ENCODE measurements at regions not wholly inside any gene's neighbourhood (a gene's known extent, or its start where the extent isn't known, plus 50 kb on each side); places are given as distances from the start of the nearest gene placed in this dataset.

DNA sequence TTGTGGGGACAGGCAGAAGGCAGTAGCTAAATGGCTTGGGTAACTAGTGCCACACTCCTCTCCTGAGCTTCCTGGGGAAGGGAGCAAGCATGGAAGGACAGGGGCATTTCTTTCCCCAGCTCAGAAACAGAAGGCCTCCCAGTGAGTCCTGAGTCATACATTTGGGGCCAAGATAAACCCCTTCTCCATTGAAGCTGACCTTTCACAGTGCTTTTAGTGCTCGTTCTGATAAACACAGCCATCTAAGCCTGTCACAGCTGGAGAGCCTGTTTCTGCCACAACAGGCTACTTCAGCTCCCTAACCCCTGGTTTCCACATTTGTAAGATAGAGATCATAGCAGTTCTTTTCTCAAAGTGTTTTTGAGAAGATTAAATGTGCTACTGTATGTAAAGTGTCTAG lies 374.0 kb downstream of the LMX1A start:
- intact Hi-C loops (cut with DNase I): loop anchor here (10.0 kb wide), 1 partner anchor 62 kb away; no protein-coding TSS in a partner anchor
- peak overlapping the region in 3 of 4 donors; percentile 7 to 32 (median 30) for H3K27ac ChIP-seq
- H3K4me1 ChIP-seq: peaks cover 0 to 54% (median 35%) of the 10 kb centered on the region in 4 donors
- DNase-seq: no peak
- no peaks in the 10 kb centered on the region for H3K9me3 ChIP-seq
- TF ChIP-seq EP300 (IDR thresholded peaks at IDR 0.05) (no peak), POLR2AphosphoS5 (IDR thresholded peaks at IDR 0.05) (no peak), POLR2A (IDR thresholded peaks at IDR 0.05) (no peak)
- TF ChIP-seq, protein P1, sequence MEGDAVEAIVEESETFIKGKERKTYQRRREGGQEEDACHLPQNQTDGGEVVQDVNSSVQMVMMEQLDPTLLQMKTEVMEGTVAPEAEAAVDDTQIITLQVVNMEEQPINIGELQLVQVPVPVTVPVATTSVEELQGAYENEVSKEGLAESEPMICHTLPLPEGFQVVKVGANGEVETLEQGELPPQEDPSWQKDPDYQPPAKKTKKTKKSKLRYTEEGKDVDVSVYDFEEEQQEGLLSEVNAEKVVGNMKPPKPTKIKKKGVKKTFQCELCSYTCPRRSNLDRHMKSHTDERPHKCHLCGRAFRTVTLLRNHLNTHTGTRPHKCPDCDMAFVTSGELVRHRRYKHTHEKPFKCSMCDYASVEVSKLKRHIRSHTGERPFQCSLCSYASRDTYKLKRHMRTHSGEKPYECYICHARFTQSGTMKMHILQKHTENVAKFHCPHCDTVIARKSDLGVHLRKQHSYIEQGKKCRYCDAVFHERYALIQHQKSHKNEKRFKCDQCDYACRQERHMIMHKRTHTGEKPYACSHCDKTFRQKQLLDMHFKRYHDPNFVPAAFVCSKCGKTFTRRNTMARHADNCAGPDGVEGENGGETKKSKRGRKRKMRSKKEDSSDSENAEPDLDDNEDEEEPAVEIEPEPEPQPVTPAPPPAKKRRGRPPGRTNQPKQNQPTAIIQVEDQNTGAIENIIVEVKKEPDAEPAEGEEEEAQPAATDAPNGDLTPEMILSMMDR (IDR thresholded peaks at IDR 0.05): no peak
- H3K27me3 ChIP-seq: no peaks in the 10 kb centered on the region
- no peaks in the 10 kb centered on the region for H3K36me3 ChIP-seq
- WGBS, 2 donors: 18 to 50% methylated on average over 1 of the region's 1 CpG
- no peak overlapping the region for H3K4me3 ChIP-seq

DNA sequence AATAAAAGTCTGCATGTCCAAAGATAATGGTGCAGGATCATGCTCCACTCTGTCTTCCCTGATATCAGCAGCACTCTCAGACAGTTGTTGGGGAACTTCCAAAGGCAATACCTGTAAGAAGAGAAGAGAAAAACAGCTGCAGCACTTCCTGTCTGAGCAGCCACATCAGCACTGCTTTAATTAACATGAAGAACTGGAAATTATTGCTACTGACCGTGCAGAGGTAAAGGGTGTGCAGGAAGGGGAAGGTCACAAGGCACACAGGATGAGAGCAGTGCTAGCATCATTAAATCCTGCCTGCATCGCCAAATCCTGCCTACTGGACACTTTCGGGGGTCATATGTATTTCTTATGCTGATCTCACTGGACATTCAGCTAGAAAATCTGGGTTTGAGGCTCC lies 379.0 kb downstream of the LMX1A start:
- Histone ChIP-seq H3K9me3 (no peaks in the 10 kb centered on the region), H3K27ac (no peak overlapping the region), H3K4me1 (peaks cover 0 to 40% (median 22%) of the 10 kb centered on the region in 4 donors), H3K36me3 (no peaks in the 10 kb centered on the region), H3K27me3 (no peaks in the 10 kb centered on the region), H3K4me3 (no peak overlapping the region)
- no peak for TF ChIP-seq POLR2A (IDR thresholded peaks at IDR 0.05)
- TF ChIP-seq EP300 (IDR thresholded peaks at IDR 0.05): no peak
- TF ChIP-seq, protein P1 (IDR thresholded peaks at IDR 0.05): no peak
- TF ChIP-seq POLR2AphosphoS5 (IDR thresholded peaks at IDR 0.05): no peak
- intact Hi-C loops (cut with DNase I): no loop called here
- 60 to 75% methylated on average over 3 of the region's 3 CpGs for WGBS, 2 donors
- no peak for DNase-seq

DNA sequence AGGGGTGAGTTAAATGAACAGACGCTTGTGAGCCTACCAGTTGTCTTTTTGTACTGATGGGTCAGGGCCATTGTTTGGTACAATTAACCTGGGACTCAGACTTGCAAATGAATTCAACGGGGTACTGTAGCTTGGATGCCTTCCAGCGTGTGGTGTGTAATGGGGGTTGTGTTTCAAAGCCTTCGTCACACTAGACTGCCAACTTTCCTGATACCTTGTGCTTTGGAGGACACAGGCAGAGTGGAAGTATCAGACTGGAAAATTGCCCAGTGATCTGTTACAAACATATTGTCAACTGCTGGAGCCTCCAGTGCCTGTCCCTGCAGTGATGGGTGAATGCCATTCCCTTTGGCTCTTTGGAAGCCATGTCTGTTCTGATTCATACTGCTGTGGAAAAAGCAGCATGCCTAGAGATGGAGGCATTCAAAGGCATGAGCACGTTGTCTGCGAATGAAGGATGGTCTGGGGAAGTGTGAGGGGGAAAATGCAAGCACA lies 384.5 kb downstream of the LMX1A start:
- 81 to 91% methylated on average over 6 of the region's 6 CpGs for WGBS, 2 donors
- DNase-seq: no peak
- Histone ChIP-seq H3K4me3 (no peak overlapping the region), H3K27ac (no peak overlapping the region), H3K4me1 (no peaks in the 10 kb centered on the region), H3K9me3 (no peaks in the 10 kb centered on the region), H3K27me3 (no peaks in the 10 kb centered on the region), H3K36me3 (no peaks in the 10 kb centered on the region)
- no peak for TF ChIP-seq POLR2A (IDR thresholded peaks at IDR 0.05)
- no peak for TF ChIP-seq EP300 (IDR thresholded peaks at IDR 0.05)
- TF ChIP-seq, protein P1 (IDR thresholded peaks at IDR 0.05): no peak
- TF ChIP-seq POLR2AphosphoS5 (IDR thresholded peaks at IDR 0.05): no peak
- intact Hi-C loops (cut with DNase I): no loop called here

DNA sequence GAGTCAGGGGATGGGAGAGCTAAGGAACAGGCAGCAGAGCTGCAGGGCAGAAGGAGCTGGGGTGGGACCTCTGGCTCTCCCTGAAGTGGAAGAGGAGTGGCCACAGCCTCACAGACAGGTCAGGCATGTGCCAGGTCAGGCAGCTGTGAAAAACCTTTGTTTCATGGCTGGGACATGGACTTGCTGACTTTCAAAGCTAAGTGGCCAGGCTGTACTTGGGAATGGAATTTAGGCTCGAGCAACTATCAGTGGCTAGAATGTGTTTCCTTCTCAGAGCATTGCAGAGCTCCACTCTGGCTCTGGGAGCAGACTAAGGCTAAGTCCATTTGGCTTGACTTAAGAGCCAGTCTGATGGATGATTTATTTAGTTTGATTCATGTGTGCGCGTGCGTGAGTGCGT lies 385.1 kb downstream of the LMX1A start:
- H3K4me1 ChIP-seq: no peaks in the 10 kb centered on the region
- no peak for DNase-seq
- H3K36me3 ChIP-seq: no peaks in the 10 kb centered on the region
- no peak overlapping the region for H3K27ac ChIP-seq
- H3K27me3 ChIP-seq: no peaks in the 10 kb centered on the region
- H3K4me3 ChIP-seq: no peak overlapping the region
- 89 to 92% methylated on average over 5 of the region's 5 CpGs for WGBS, 2 donors
- intact Hi-C loops (cut with DNase I): no loop called here
- TF ChIP-seq POLR2A (IDR thresholded peaks at IDR 0.05) (no peak), POLR2AphosphoS5 (IDR thresholded peaks at IDR 0.05) (no peak), EP300 (IDR thresholded peaks at IDR 0.05) (no peak)
- TF ChIP-seq, protein P1 (IDR thresholded peaks at IDR 0.05): no peak
- H3K9me3 ChIP-seq: no peaks in the 10 kb centered on the region

DNA sequence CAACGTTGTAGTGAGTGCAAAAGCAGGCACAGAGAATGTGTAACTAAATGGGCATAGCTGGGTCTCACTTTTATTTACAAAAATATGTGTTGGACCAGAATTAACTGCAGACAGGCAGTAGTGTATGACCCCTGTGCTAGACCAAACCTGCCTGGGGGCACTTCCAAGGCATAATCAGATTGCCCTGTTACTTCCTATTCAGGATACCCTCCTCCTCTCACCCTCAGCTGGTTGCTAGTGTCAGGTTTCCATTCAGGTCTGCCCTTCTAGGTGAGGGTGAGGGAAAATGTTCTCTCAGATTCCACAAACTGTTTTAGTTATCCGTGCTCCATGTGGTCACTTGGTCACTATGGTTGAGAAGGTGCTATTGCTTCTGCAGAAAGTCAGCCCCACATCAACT lies 387.3 kb downstream of the LMX1A start:
- TF ChIP-seq EP300 (IDR thresholded peaks at IDR 0.05): no peak
- H3K4me3 ChIP-seq: no peak overlapping the region
- no peak overlapping the region for H3K27ac ChIP-seq
- no peak for DNase-seq
- no peaks in the 10 kb centered on the region for H3K4me1 ChIP-seq
- 64 to 84% methylated on average over 2 of the region's 2 CpGs for WGBS, 2 donors
- H3K9me3 ChIP-seq: no peaks in the 10 kb centered on the region
- H3K36me3 ChIP-seq: no peaks in the 10 kb centered on the region
- intact Hi-C loops (cut with DNase I): no loop called here
- no peaks in the 10 kb centered on the region for H3K27me3 ChIP-seq
